GM04504 (cell line): ENCODE measurements at regions not wholly inside any gene's neighbourhood (a gene's known extent, or its start where the extent isn't known, plus 50 kb on each side); places are given as distances from the start of the nearest gene placed in this dataset.

Source experiments
- DNase-seq: peaks from one replicate; pipeline ENCODE4 v3.0.0-alpha.2; 2012; ENCODE audit warnings: low read depth

DNA sequence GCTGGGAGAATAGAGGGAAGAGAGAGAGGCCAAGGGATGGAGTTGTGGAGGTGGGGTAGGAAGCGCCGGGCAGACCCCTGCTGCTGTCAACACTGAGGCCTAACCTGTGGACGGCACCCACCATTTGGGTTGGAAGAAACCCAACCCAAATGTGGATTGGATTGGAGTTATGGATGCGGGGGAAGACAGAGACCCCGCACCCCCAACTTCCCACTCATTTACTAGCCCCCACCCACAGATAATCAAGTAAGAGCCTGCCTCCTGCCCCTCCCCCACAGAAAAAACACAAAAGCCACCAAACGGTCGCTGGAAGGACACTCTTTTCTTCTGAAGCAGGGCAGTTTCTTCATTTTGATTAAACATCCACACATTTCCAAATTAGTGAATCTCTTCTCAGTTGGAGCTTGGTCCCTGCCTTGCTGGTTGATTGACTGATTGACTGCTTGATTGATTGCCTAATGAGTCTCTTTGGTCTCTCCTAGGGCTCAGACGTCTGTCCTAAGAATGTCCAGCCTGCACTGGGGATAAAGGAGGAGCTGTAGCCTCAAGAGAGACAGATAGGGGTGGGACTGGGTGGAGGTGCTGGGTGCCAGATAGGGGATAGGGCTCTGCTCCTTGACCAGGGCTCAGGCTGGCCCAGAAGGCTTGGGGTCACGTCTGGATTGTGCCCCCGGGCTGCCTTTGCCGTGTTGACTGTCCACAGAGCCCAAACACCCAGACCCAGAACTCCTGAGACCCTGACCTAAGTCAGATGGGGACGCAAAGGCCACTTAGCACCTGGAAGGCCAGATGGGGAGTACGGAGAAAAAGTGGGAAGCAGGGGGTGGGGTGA is 74.9 kb upstream of the FOXP4 start:
- DNase-seq: no peak

DNA sequence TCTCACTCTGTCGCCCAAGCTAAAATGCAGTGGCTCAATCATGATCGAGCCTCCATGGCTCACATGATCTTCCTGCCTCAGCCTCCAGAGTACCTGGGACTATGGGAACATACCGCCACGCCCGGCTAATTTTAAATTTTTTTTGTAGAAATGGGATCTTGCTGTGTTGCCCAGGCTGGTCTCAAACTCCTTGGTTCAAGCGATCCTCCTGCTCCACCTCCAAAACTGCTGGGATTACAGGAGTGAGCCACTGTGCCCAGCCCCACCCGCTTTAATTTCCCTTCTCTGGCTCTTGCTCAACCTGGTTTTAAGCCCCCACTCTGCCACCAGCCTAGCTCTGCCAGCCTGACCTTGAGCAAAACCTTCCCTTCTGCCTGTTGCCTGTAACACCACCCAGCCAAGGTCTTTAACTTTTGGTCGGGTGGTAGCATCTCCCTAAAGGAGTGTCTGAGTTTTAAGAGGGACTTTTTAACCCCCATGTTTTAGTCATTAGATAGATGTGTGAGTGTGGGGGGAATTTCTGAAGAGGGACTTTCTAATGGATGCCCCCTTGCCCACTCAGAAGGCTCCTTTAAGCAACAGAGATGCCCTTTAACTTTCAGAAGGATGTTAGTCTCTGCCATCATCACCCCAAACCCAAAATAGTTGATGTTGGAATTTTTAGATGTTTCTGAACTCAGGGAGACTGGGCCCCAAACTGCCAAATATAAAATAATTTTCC is 71.8 kb upstream of the FOXP4 start:
- DNase-seq: no peak

DNA sequence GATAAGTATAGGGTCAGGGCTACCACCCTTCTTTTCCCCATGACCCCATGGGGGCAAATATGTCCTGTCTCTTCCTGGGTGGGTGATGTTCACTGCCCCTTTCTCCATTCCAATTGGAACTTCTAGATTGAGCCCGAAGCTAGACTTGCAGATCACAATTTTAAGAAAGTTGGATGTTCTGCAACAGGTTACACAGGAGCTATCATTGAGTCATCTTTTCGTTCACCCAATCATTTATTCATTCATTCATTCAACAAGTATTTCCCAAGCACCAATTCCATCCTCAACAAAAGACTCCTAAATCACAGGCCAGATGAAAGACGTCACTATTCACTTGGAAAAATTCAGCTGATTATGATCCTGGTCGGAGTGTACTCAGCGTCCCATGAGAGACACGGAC is 71.0 kb upstream of the FOXP4 start:
- no peak for DNase-seq

DNA sequence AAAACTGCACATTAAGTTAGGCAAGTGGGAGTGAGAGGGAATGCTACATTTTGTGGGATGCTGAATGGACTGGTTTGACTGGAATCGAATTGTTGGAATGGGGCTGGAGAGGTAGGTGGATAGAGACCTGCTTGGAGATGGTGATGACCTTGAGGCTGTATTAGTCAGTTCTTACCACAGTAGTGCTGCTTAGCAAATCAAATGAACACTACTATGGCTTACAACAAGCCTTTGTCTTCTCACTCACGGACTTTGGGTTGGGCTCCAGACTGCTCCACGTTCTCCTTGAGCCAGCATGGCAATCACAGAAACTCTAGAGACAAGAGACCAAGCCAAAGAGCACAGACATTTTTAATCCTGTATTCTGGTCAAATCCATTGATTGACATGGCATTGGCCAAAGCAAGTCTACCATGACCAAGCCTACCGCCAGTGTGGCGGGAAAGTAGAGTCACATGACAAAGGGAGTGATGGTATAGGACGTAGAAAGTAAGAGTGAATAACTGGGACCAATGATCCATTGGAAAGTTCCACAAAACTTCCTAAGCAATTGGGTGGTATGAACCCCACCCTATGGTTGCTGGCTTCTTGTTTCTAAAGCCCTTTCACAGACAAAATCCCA is 70.3 kb upstream of the FOXP4 start:
- no peak for DNase-seq

DNA sequence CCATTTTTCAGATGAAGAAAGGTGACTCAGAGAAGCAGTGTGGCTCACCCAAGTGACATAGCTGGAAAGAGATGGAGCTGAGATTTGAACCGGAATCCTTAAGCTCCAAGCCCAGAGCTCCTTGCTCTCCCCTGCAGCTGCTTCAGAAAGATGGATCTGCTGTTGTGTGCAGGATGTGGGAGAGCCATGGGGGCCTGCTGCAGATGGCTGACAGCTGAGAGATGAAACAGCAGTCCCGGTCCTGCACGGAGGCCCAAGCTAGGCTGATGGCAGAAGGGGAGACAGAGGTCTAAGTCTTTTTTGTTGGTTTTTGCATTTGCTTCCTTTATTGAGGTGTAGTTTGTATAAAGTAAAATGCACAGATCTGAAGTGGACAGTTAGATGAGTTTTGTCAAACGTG is 69.8 kb upstream of the FOXP4 start:
- no peak for DNase-seq

DNA sequence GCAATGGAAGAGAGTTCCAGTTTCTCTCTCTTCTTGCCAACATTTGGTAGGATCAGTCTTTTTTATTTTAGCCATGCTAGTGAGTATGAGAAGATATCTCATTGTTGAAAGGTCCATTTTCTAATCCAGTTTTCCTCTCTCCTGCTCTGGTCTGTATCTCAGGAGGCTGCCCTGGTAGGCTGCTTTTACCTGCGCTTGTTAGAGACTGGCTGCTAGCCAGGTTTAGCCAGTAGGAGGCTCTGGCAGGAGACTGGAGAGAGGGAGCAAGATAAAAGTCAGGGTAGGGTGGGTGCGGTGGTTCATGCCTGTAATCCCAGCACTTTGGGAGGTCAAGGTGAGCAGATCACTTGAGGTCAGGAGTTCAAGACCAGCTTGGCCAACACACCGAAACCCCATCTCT is 68.6 kb upstream of the FOXP4 start:
- no peak for DNase-seq

DNA sequence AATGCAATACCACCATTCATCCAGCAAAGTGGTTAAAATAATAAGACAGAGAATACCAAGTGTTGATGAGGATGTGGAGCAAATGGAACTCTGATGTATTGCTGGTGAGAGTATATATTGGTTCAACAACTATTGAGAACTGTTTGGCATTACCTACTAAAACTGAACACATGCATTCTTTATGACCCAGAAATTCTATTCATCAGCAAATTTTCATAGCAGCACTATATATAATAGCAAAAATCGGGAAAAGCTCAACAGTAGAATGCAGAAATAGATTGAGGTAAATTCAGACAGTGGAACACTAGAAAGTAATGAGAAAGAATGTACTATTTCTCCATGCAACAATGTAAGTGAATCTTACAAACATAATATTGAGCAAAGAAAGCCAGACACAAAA is 62.2 kb upstream of the FOXP4 start:
- no peak for DNase-seq

DNA sequence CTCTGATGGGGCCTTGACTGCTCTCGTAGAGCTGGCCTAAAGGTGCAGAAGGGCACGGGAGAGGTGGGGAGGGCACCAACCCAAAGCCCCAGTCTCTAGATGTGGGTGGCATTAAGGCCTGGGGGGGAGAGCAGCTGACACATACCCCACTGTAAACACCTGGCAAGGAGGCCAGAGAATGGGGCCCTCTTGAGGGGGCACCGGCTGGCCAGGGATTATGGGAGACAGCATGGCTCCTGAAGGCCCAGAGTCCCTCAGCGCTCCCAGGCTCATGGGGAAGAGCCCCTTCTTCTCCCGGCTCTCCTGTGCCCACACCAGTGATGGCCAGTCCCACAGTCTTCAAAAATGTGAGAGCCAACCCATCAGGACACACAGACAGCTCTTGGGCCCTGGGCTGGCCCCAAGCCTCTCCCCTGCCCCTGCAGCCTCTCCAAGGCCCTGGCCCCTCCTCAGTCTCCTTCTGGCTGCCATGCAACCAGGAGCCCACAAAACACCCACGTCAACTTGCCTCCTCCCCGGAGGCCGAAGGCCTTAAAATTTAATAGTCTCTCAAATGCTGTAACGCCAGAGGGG is 58.2 kb upstream of the FOXP4 start:
- no peak for DNase-seq

DNA sequence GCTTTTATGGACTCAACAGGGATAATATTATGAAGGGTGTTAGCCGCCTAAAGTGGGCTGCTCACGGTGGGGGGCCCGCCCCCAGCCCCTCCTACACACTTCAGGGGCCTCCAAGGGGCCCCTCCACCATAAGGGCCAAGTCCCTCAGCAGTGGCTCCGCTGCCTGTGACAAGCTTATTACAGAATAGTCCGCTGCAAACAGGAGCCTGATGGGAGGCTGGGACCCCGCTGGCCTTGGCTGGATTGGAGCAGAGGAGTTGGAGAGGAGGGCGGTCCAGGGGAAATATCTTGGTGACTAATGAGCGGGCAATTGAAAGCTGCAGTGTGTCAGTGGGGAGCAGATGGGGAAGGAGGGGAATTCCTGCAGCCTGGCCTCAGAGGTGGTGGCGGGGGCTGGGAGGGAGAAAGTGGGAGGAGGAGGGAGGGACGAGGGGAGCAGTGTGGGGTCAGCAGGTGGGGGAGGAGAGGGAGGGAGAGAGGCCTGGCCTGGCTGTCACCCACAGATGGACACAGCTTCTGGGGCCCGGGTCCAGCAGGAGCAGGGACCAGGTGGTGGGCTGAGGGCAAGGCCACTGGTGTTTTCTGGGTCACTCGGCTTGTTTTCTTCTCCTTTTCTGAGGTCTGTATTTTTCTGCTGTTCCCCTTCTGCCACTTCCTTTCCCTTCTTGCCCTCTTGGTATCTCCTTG is 57.6 kb upstream of the FOXP4 start:
- peak; percentile 37 for DNase-seq

DNA sequence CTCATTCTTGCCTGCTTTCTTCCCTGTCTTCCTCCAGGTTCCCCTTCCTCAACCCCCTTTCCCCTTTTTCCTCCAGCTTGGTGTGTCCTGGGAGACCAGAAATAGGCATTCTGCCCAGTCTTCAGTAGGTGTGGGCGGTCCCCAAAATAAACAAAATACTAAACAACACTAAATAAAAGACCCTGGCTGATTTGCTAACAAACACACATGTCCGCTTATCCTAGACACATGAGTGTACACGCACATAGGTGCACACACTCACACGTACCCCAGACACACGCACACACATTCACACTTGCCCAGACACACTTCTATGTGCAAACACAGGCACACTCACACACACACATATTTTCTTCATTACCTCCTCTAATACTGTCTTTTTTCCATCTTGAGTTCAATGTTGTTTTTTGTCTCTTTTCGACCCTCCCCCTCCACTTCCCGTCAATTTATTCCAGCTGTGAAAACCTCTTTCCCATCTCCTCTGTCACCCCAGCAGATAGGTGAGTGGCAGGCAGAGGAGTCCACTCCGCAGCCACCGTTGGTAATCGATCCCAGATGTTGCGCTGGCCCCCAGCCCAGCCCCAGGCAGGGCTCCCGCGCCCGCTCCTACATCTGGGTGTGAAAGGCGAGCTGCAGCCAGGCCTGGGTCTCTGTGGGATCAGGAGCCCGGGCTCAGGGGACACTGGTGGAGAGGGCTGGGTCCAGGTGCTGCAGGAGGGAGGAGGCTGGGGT is 56.9 kb upstream of the FOXP4 start:
- DNase-seq: peak; percentile 19

DNA sequence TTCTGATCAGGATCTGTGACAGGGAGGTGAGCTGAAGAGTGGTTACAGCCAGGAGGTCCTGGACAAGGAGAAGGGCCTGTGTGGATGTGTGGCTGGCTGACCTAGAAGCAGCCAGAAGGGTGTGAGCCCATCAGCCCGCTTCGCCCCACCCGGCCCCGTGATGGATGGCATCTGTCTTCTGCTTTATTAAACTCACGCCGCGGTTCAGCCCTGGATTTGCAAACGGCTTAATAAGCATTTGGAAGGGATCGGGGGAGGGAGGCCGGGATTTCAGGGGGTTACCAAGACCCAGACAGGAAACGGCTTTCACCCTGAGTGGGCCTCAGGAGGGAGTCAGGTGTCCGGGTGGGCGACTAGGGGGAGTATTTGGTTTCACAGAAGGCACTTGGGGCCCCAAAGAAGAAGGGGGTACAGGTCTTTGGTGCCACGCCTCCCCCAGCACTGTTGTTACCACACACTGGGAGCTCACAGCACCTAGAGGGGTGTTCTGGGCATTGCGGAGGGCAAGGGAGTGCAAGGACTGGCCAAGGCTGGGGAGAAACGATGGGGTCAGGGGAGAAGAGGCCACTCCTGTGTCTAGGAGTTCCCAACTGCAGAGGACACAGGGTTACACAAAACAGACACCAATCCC is 53.8 kb upstream of the FOXP4 start:
- no peak for DNase-seq

DNA sequence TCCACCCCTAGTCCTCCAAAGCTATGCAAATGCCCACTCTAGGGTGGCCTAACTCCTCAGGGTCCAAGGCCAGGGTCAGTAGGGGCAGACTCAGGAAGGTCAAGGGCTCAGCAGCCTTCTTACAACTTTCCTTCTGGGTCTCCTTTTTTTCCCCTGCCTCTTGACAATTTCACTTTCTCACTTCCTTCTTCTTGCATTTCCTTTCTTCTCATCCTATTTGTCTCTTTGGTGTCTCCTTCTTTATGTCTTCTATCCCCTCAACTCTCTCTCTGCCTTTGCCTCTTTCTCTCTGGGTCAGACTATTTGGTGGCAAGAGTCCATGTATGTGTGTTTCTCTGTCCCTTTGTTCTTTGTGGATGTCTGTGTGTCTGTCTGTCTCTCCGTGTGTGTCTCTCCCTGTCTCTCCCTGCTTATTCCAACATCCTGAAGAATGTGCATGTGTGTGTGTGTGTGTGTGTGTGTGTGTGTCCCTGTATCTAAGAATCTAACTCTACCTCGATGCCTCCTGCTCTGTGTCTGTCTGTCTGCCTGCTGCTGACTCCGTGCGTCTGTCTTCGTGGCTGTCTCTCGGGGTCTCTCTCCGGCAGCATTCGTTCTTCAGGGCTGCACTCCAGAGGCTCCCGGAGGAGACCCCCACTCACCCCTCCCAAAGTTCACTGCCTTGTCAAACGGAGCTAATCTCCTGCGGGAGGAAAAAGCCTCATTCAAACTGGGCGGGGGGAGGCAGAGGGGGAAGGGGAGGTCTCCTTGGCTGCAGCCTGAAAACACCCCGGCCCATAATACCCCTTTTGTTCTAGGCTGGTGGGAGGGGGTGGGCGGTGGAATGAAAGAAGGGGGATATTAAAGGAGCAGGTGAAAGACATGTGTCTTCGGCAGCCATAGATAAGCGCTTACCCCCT is 51.7 kb upstream of the FOXP4 start:
- no peak for DNase-seq
